GM21526 (cell line): ENCODE measurements at regions not wholly inside any gene's neighbourhood (a gene's known extent, or its start where the extent isn't known, plus 50 kb on each side); places are given as distances from the start of the nearest gene placed in this dataset.

Experiments
- ATAC-seq: cut with Tn5 transposase; IDR thresholded peaks from one replicate; pipeline ENCODE4 v1.9.1; 2021; ENCODE audit warnings: moderate library complexity; ENCODE audit not compliant: unreplicated experiment, low FRiP score

GRCh38 chr3:44045476-44046275 is 196.0 kb upstream of the TOPAZ1 start:
- ATAC-seq, result peak; percentile 66

GRCh38 chr3:44047796-44048195 is 193.9 kb upstream of the TOPAZ1 start:
- ATAC-seq, result no peak

GRCh38 chr3:44048196-44048924 is 193.3 kb upstream of the TOPAZ1 start:
- ATAC-seq, result no peak

GRCh38 chr3:44048949-44049348 is 192.7 kb upstream of the TOPAZ1 start:
- ATAC-seq, result no peak

- no peak for ATAC-seq
Measured at GRCh38 chr3:44050101-44050500, 191.6 kb upstream of the TOPAZ1 start.

- ATAC-seq, result no peak
Measured at GRCh38 chr3:44050867-44051266, 190.8 kb upstream of the TOPAZ1 start.

GRCh38 chr3:44055951-44056350 is 185.7 kb upstream of the TOPAZ1 start:
- ATAC-seq, result no peak

- ATAC-seq, result no peak
Measured at GRCh38 chr3:44056446-44057240, 185.0 kb upstream of the TOPAZ1 start.

- ATAC-seq, result peak; percentile 95
Measured at GRCh38 chr3:44058022-44058867, 183.4 kb upstream of the TOPAZ1 start.

GRCh38 chr3:44058868-44059203 is 182.8 kb upstream of the TOPAZ1 start:
- no peak for ATAC-seq

GRCh38 chr3:44060164-44060563 is 181.5 kb upstream of the TOPAZ1 start:
- no peak for ATAC-seq

- no peak for ATAC-seq
Measured at GRCh38 chr3:44061268-44061667, 180.4 kb upstream of the TOPAZ1 start.

- no peak for ATAC-seq
Measured at GRCh38 chr3:44061961-44062360, 179.7 kb upstream of the TOPAZ1 start.

GRCh38 chr3:44065311-44066094 is 176.2 kb upstream of the TOPAZ1 start:
- no peak for ATAC-seq

GRCh38 chr3:44066806-44067205 is 174.9 kb upstream of the TOPAZ1 start:
- no peak for ATAC-seq

- no peak for ATAC-seq
Measured at GRCh38 chr3:44067431-44067830, 174.3 kb upstream of the TOPAZ1 start.

- ATAC-seq, result no peak
Measured at GRCh38 chr3:44068753-44069152, 172.9 kb upstream of the TOPAZ1 start.

- no peak for ATAC-seq
Measured at GRCh38 chr3:44069276-44069675, 172.4 kb upstream of the TOPAZ1 start.

GRCh38 chr3:44070841-44071546 is 170.7 kb upstream of the TOPAZ1 start:
- no peak for ATAC-seq
